K562 (cell line): ENCODE measurements at regions not wholly inside any gene's neighbourhood (a gene's known extent, or its start where the extent isn't known, plus 50 kb on each side); places are given as distances from the start of the nearest gene placed in this dataset.

Experiments used
- HDAC1 ChIP-seq, 2 experiments: fragments of 450-650 bp; IDR thresholded peaks; 2 replicates each; pipeline ENCODE4 v1.6.1; 2016 to 2017; ENCODE audit warnings: inconsistent platforms in 1 of 2, mild to moderate bottlenecking in 1 of 2, moderate library complexity in 1 of 2
- MAZ ChIP-seq, 2 experiments: fragments of 450-650 bp in 1 of 2; sonication (generic) in 1 of 2; formaldehyde crosslinking; IDR thresholded peaks in 1 of 2; conservative IDR thresholded peaks in 1 of 2; 2 replicates each; pipeline versions ENCODE4 v1.4.0 to v1.5.0; 2020; ENCODE audit warnings: mild to moderate bottlenecking in 1 of 2, missing genetic modification reagents in 1 of 2
- U2AF1 ChIP-seq: fragments of 200-400 bp; formaldehyde crosslinking; optimal IDR thresholded peaks from 2 replicates; pipeline ENCODE3; 2017; ENCODE audit warnings: mild to moderate bottlenecking, low read depth, low read length, moderate library complexity
- ZBTB8A ChIP-seq: fragments of 450-650 bp; IDR thresholded peaks from 2 replicates; pipeline ENCODE4 v1.6.1; 2018; ENCODE audit warnings: mild to moderate bottlenecking, moderate library complexity; ENCODE audit not compliant: partially characterized antibody
- ZNF354B ChIP-seq: fragments of 250-450 bp; sonication (Bioruptor Pico); IDR thresholded peaks from 2 replicates; pipeline ENCODE4 v1.4.0; 2020
- TF ChIP-seq, protein P1 (sequence below): fragments of 450-650 bp; formaldehyde crosslinking; conservative IDR thresholded peaks from 2 replicates; pipeline ENCODE4 v1.4.0; 2022; ENCODE audit warnings: mild to moderate bottlenecking, missing genetic modification characterization
- TF ChIP-seq, protein P2 (sequence below), 3 experiments: IDR thresholded peaks in 2 of 3; conservative IDR thresholded peaks in 1 of 3; 2 replicates each; pipeline ENCODE4 v1.5.1; 2011 to 2012; ENCODE audit warnings: low read length in 3 of 3, mild to moderate bottlenecking in 3 of 3, control low read depth in 2 of 3, improper control_type of control experiment in 1 of 3, inconsistent platforms in 1 of 3, low read depth in 1 of 3, mixed read lengths in 1 of 3, moderate library complexity in 1 of 3; ENCODE audit not compliant: insufficient read depth in 2 of 3
- TF ChIP-seq, protein P3 (sequence below): fragments of 250-450 bp; sonication (Bioruptor Pico); IDR thresholded peaks from 2 replicates; pipeline ENCODE4 v1.5.0; 2020; ENCODE audit warnings: mild to moderate bottlenecking, borderline replicate concordance
- TF ChIP-seq, protein P4 (sequence below): sonication (generic); formaldehyde crosslinking; IDR thresholded peaks from 2 replicates; pipeline ENCODE4 v1.9.0; 2022; ENCODE audit warnings: mild to moderate bottlenecking, missing genetic modification reagents

DNA sequence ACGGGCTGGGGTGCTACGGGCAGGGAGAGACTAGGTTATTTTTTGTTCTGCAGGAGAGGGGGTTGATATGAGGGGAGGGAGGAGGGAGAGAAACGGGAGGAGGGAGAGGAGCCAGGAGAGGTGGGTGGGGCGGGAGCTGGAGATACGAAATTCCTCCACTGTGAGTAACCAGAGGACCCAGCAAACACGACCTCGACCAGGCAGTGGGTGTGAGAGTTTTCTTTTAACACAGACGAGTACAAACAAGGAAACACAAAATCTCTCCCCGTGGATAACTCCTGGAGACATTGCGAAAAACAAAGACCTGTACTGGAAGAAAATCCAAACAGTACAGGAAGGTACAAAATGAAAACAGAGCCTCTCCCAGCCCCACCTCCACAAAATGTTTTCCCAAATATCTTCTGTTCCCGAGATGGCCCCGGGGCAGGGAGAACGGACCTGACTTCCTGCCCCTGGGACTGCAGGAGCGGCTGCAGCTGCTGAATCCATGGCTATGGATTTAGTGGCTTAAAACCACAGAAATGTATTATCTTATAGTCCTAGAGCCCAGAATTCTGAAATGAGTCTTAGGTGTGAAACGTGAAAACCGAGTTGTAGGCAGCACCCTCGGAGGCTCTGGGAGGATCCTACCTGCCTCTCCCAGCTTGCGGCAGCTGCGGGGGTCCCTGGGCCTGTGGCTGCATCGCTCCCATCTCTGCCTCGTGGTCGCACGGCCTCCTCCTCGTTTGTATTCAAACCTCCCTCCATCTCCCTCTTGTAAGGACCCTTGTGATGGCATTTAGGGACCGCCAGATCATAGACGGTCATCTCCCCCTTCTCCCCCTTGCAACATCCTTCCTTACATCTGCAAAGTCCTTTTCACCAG lies 82.2 kb downstream of the RIPK4 start:
- TF ChIP-seq, protein P1, sequence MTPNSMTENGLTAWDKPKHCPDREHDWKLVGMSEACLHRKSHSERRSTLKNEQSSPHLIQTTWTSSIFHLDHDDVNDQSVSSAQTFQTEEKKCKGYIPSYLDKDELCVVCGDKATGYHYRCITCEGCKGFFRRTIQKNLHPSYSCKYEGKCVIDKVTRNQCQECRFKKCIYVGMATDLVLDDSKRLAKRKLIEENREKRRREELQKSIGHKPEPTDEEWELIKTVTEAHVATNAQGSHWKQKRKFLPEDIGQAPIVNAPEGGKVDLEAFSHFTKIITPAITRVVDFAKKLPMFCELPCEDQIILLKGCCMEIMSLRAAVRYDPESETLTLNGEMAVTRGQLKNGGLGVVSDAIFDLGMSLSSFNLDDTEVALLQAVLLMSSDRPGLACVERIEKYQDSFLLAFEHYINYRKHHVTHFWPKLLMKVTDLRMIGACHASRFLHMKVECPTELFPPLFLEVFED (CRISPR knock-in tag), result no peak
- TF ChIP-seq, protein P2, sequence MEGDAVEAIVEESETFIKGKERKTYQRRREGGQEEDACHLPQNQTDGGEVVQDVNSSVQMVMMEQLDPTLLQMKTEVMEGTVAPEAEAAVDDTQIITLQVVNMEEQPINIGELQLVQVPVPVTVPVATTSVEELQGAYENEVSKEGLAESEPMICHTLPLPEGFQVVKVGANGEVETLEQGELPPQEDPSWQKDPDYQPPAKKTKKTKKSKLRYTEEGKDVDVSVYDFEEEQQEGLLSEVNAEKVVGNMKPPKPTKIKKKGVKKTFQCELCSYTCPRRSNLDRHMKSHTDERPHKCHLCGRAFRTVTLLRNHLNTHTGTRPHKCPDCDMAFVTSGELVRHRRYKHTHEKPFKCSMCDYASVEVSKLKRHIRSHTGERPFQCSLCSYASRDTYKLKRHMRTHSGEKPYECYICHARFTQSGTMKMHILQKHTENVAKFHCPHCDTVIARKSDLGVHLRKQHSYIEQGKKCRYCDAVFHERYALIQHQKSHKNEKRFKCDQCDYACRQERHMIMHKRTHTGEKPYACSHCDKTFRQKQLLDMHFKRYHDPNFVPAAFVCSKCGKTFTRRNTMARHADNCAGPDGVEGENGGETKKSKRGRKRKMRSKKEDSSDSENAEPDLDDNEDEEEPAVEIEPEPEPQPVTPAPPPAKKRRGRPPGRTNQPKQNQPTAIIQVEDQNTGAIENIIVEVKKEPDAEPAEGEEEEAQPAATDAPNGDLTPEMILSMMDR (IDR thresholded peaks at IDR 0.05 in 2 of 3, conservative IDR thresholded peaks at IDR 0.05 in 1 of 3; ENCODE audit: insufficient read depth in 2 of 3, low read depth in 1 of 3, low read length in 3 of 3), result no peak
- TF ChIP-seq, protein P3, sequence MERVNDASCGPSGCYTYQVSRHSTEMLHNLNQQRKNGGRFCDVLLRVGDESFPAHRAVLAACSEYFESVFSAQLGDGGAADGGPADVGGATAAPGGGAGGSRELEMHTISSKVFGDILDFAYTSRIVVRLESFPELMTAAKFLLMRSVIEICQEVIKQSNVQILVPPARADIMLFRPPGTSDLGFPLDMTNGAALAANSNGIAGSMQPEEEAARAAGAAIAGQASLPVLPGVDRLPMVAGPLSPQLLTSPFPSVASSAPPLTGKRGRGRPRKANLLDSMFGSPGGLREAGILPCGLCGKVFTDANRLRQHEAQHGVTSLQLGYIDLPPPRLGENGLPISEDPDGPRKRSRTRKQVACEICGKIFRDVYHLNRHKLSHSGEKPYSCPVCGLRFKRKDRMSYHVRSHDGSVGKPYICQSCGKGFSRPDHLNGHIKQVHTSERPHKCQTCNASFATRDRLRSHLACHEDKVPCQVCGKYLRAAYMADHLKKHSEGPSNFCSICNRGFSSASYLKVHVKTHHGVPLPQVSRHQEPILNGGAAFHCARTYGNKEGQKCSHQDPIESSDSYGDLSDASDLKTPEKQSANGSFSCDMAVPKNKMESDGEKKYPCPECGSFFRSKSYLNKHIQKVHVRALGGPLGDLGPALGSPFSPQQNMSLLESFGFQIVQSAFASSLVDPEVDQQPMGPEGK (CRISPR knock-in tag), result no peak
- TF ChIP-seq U2AF1 (no peak), MAZ (CRISPR knock-in tag; conservative IDR thresholded peaks at IDR 0.05 in 1 of 2, IDR thresholded peaks at IDR 0.05 in 1 of 2) (no peak), ZBTB8A (no peak), HDAC1 (IDR thresholded peaks at IDR 0.05) (no peak), ZNF354B (no peak)
- TF ChIP-seq, protein P4, sequence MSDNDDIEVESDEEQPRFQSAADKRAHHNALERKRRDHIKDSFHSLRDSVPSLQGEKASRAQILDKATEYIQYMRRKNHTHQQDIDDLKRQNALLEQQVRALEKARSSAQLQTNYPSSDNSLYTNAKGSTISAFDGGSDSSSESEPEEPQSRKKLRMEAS, result no peak
